GM21381 (cell line): ENCODE measurements at regions not wholly inside any gene's neighbourhood (a gene's known extent, or its start where the extent isn't known, plus 50 kb on each side); places are given as distances from the start of the nearest gene placed in this dataset.

Experiments used
- ATAC-seq: cut with Tn5 transposase; IDR thresholded peaks from one replicate; pipeline ENCODE4 v1.9.1; 2021; ENCODE audit warnings: mild to moderate bottlenecking, moderate library complexity; ENCODE audit not compliant: unreplicated experiment

DNA sequence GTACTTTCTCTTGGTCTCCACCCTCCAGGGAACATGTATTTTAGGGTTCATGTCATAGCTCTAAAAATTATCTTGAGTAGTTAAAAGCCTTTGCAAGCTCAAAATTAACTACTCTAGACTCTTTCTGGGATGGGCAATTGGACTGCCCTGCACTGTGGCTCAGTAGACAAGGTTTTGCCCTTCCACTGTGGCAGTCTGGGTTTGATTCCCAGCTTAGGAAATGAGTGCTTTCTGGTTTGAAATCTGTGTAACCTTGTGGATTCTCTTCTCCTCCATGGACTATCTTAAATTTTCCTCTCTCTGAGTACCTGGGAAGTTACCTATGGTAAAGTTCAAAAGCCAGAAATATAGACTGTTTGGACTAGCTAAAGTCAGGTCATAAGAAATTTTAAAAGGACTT is 94.6 kb upstream of the UST start:
- no peak for ATAC-seq

DNA sequence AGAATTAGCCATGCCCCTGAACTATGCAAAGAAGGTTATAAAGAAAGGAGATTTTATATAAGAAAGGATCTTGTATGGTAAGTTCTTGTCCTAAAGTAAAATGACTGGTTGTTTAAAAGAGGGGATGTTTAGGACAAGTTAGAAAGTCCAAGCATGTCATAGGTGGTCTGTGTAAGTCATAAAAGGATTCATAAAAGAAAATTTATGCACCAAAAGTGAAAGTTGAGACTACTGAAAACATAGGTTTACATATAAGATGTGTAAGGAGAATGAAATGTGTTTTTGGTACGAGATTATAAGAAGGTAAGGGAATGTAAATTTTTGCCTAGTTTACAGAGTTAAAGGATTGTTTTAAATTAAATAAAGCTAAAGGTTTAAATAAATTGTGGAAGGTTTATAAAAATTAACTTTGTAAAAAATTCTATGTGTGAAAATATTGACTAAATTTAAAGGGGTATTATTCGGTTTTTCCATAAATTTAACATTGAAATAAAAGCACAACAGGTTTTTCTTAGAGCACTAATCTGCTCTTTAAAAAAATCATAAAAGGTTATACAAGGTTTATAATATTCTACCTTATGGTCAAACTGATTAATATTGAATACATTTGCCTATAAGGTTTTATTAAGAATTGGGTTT is 93.6 kb upstream of the UST start:
- no peak for ATAC-seq

DNA sequence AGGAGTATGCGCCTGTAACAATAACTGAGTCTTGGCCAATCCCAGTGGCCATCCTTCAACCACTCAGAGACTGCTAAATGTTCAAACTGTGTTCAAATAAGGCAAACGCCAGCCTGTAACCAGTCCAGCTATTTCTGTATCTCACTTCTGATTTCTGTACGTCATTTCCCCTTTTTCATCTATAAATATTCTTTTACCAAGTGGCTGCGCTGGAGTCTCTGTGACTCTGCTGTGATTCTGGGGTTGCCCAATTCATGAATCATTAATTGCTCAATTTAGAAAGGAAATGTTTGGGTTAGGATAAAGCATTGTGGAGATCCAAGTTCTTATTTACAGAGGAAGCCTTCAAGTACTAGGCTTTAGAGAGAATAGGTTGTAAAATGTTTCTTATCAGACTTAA is 89.8 kb upstream of the UST start:
- ATAC-seq: no peak

DNA sequence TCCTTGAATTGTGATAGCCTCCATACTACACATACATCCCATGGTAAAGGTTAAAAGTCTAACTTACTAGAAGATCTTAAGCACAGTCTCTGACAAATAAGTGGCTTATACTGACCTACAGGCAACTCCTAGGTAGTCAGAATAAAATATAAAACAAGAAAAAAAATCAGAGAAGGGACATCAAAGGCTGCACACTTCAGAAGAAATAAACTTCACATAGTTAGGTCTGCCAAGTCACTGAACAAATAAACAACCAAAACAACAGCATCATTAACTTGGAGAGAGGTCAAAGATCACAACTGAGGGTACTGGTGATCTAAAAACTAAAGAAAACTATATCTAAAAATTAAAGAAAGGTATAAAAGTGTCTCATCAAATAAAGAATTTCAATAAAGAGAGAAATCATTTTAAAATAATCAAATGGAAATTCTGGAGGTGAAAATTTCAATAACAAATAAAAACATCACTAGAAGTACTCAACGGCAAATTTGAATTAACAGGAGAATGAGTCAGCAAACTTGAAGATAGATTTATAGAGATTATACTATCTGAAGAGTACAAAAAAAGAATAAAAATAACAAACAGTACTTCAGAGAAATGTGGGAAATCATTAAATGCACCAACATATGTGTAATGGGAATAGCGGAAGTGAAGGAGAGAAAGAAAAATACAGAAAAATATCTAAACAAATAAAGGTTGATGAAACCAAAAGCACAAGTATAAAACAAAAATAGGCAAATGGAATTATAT is 88.0 kb upstream of the UST start:
- ATAC-seq: no peak

DNA sequence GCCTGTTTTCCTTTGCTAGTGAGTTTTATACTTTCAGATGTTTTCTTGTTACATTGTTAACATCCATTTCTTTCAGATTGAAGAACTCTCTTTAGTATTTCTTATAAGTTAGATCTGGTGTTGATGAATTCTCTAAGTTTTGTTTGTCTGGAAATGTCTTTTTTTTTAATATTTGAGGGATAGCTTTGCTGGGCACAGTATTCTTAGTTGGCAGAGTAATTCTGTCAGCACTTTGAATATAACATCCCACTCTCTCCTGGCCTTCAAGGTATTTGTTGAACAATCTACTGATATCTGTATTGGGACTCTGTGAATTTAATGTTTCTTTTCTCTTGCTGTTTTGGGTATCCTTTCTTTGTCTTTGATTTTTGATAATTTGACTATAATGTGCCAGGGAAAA is 79.4 kb upstream of the UST start:
- no peak for ATAC-seq

DNA sequence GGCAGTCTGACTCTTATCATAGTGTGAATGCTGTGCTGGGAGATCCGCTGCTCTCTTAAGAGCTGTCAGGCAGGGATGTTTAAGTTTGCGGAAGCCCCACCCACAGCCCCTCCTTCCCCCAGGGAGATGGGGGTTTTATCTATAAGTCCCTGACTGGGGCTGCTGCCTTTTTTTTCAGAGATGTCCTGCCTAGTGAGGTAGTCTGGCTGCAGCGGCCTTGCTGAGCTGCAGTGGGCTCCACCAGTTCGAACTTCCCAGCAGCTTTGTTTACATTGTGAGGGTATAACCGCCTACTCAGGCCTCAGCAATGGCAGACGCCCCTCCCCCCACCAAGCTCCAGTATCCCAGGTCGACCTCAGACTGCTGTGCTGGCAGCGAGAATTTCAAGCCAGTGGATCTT is 75.7 kb upstream of the UST start:
- ATAC-seq: no peak

DNA sequence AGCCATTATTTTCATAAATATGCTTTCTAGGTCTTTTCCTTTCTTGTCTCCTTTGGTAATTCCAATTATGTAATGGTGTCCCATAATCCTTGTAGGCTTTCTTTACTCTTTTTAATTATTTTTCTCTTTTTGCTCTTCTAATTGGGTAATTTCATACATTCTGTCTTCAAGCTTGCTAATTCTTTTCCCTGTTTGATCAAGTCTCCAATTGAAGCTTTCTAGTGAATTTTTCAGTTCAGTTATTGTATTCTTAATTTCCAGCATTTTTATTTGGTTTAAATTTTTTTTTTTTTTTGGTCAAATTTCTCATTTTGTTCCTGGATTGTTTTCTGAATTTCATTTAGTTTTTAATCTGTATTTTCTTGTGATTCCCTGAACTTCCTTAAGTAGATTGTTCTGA is 74.9 kb upstream of the UST start:
- ATAC-seq: no peak

DNA sequence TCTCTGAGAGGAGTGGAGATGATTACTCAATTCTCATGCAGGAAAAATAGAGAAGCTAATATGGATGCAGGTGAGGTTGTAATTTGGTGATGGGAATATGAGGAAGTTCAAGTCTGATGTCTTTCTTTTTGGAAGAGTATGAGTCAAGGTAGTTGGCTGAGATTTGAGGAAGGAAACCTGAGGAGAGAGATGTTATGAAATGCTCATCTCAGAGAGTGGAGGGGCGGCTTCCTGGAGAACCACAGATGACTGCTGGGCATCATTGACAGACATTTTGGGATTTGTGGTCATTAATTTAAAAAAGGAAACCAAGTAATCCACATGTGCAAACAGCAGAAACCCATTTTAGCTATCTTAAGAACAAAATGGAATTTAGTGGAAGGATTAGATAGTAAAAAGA is 72.5 kb upstream of the UST start:
- no peak for ATAC-seq

DNA sequence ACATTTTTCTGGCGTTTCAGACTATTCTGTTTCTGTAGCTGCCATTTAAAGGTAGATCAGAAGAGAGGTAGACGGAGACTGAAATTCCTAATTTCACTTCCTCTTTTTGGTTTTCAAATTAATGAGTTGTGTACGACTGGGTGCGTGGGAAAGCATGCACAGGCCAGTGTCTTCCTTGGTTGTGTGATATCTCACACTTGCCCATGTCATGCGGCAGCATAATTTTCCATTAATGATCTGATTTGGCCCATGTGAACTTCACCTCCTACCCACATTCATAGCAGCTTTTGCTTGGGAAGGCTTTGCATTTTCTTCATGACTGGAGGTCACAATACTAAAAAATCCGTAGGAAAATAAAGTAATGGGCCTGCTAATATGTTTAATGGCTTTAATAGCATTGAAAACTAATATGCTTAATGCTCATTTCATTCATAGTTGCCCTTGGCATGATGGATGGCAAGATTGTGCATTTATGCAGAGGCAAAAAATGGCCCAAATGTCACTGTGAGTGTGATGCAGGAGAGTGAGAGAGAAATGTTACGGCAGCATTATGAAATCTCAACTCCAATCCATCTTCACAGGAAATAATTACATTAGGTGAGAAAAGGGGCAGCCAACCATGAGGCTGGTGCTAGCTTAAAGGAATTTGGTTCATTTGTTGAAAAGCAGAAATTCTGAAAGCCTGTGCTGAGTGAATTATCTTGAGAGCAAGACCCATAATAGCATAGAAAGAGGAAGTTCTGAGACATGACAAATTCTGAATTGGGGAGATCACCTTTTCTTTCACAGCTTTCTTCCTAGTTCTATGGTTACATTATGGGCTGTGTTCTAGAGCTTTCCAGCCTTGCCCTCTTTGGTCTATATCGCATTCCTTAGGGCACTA is 69.0 kb upstream of the UST start:
- peak; percentile 78 for ATAC-seq

DNA sequence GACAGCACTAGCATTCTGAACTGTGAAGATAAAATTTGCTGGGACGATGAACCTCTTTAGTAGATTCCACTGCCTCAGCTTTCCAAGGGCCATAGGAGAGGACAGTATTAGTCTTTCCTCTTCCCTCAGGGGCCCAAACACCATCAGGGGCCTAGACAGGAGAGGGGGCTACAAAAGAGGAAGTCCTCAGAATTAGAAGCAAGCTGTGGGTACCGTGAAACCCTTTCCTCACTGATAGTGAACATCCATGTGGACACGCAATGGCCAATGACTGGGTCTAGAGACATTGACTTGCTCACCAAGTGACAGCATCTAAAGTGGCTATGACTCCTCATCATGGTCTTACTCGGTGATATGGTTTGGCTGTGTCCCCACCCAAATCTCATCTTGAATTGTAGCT is 68.1 kb upstream of the UST start:
- ATAC-seq: no peak

DNA sequence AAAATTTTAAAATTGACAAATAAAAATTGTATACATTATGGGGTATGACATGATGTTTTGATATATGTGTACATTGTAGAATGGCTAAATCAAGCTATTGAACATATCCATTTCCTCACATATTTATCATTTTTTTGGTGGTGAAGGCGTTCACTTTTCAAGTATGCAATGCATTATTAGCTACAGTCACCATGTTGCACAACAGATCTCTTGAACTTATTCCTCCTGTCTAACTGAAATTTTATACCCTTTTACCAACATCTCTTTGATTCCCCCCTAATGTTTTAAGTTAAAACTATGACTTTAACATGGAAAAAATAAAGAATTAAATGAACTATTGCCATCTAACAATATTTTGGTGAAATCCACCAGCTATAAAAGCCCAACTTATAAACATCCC is 65.2 kb upstream of the UST start:
- ATAC-seq: no peak

DNA sequence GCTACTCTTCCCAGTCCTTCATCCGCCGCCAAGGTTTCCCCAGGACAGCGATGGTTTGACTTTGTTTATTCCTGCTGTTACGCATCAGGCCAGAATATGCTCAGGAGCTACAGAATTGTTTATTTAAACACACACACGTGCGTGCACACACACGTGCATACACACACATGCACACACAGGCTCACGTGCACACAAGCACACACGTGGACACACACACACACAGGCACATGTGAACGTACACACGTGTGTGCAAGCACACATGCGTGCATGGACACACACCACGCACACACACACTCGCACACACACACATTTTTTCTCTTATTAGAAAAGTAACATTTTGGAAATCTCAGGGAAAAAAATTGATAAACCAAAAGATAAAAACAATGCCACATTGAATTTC is 64.6 kb upstream of the UST start:
- no peak for ATAC-seq

DNA sequence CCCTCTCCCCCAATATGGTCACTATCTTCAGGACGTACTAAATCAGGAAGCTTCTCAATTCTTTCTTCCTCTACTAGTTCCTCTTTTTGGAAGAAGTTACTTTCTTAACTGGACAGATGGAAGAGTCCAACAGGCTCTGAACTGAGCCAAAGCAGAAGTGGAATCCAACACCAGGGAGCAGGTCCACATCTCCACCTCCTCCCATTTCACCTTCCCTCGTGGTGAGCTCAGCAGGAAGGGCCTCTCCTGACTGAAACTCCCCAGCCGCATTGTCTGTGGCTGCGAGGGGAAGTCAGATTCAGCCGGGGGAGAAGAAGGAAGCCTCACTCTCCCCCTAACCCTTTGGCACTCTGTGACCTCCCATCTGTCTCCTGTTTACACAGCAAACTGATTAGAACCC is 63.8 kb upstream of the UST start:
- no peak for ATAC-seq

DNA sequence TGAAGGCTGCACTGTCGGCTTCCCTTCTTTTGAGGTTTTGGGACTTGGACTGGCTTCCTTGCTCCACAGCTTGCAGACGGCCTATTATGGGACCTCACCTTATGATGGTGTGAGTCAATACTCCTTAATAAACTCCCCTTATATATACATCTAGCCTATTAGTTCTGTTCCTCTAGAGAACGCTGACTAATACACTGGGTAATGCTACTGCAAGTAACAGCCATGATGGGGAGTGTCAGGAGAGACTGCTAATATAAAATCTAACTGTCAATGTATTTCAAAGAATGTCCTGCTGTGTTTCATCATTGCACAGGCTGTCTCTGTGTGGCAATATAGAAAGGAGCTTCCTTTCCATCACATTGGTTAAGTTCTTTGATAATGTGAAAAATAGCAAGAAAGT is 57.7 kb upstream of the UST start:
- ATAC-seq: no peak

DNA sequence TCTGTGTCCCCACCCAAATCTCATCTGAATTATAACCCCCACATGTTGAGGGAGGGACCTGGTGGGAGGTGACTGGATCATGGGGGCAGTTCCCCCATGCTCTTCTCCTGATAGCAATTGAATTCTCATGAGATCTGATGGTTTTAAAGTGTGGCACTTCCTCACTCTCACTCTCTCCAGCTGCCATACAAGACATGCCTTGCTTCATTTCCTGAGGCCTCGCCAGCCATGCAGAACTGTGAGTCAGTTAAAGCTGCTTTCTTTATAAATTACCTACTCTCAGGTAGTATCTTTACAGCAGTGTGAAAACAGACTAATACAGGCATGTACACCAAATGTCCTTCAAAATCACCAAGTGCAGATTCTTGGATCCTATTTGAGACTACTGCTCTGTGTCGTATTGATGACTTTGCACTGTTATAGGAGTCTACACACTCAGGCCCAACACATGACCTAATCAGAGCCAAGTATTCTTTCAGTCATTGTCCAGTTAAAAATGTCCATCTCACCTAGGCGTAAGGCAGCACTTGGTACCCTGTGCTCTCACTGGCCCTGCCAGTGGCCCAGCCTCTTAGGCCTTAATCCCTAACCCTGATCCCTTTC is 52.8 kb upstream of the UST start:
- no peak for ATAC-seq
